Endometrium (tissue), 2 donors: ENCODE measurements at regions not wholly inside any gene's neighbourhood (a gene's known extent, or its start where the extent isn't known, plus 50 kb on each side); places are given as distances from the start of the nearest gene placed in this dataset.
"Not testable (repeated sequence)": the region's sequence is repeated elsewhere in the genome, so short reads cannot be mapped to it uniquely, and the experiment has no call there.

Experiments
- FAIRE-seq: peaks from 2 replicates; lab custom pipeline; 2012; peaks lifted over from hg19 to GRCh38; lab: Jason Lieb, UNC
- donor health status: control.
- donor health status: control.

GRCh38 chr2:115904516-115904915 lies 1462.1 kb downstream of the DPP10 start:
- FAIRE-seq: no peak

GRCh38 chr2:115908731-115909130 lies 1466.3 kb downstream of the DPP10 start:
- FAIRE-seq: no peak

- FAIRE-seq: no peak
These were observed 1467.8 kb downstream of the DPP10 start for GRCh38 chr2:115910270-115910669.

GRCh38 chr2:115913921-115914320 lies 1471.5 kb downstream of the DPP10 start:
- FAIRE-seq: no peak

- no peak for FAIRE-seq
These were observed 1479.1 kb downstream of the DPP10 start for GRCh38 chr2:115921541-115921940.

GRCh38 chr2:115939902-115940301 lies 1497.5 kb downstream of the DPP10 start:
- FAIRE-seq: no peak

- FAIRE-seq: no peak
These were observed 1500.4 kb downstream of the DPP10 start for GRCh38 chr2:115942800-115943199.

GRCh38 chr2:115946341-115946740 lies 1503.9 kb downstream of the DPP10 start:
- FAIRE-seq: no peak

- FAIRE-seq: no peak
These were observed 1504.5 kb downstream of the DPP10 start for GRCh38 chr2:115946891-115947290.

- FAIRE-seq: no peak
These were observed 1534.5 kb downstream of the DPP10 start for GRCh38 chr2:115976916-115977315.

- FAIRE-seq: no peak
These were observed 1556.6 kb downstream of the DPP10 start for GRCh38 chr2:115999039-115999438.

- no peak for FAIRE-seq
These were observed 1580.6 kb downstream of the DPP10 start for GRCh38 chr2:116023026-116023425.

- not testable (repeated sequence) for FAIRE-seq
These were observed 1596.3 kb downstream of the DPP10 start for GRCh38 chr2:116038758-116039157.

- no peak for FAIRE-seq
These were observed 1600.1 kb downstream of the DPP10 start for GRCh38 chr2:116042530-116042929.

GRCh38 chr2:116057538-116057937 lies 1615.1 kb downstream of the DPP10 start:
- no peak for FAIRE-seq

- no peak for FAIRE-seq
These were observed 1618.6 kb downstream of the DPP10 start for GRCh38 chr2:116061023-116061422.

- no peak for FAIRE-seq
These were observed 1631.3 kb downstream of the DPP10 start for GRCh38 chr2:116073731-116074130.

- no peak for FAIRE-seq
These were observed 1631.7 kb downstream of the DPP10 start for GRCh38 chr2:116074161-116074560.

- no peak for FAIRE-seq
These were observed 1645.8 kb downstream of the DPP10 start for GRCh38 chr2:116088236-116088635.

GRCh38 chr2:116094196-116094595 lies 1651.8 kb downstream of the DPP10 start:
- no peak for FAIRE-seq

GRCh38 chr2:116095636-116096035 lies 1653.2 kb downstream of the DPP10 start:
- FAIRE-seq: no peak

GRCh38 chr2:116098049-116098448 lies 1655.6 kb downstream of the DPP10 start:
- FAIRE-seq: no peak

GRCh38 chr2:116109471-116109870 lies 1667.0 kb downstream of the DPP10 start:
- no peak for FAIRE-seq

- no peak for FAIRE-seq
These were observed 1675.4 kb downstream of the DPP10 start for GRCh38 chr2:116117845-116118244.

- no peak for FAIRE-seq
These were observed 1681.7 kb upstream of the DDX18 start for GRCh38 chr2:116132833-116133232.
